ENCODE measurements at regions not wholly inside any gene's neighbourhood (a gene's known extent, or its start where the extent isn't known, plus 50 kb on each side); places are given as distances from the start of the nearest gene placed in this dataset.

GRCh38 chrX:20863649-20864048, 510.6 kb upstream of the CNKSR2 start:
- H3K36me3 ChIP-seq (ENCODE audit: low read depth, low read length): no peaks in the 10 kb centered on the region
- H3K4me1 ChIP-seq (ENCODE audit: insufficient read depth, low read length): no peaks in the 10 kb centered on the region
- DNase-seq (no peak), ATAC-seq (no peak)
- BruUV-seq (replicated peaks): no TSS peak
- no peaks in the 10 kb centered on the region for H3K9me3 ChIP-seq (ENCODE audit: low read length)
- no peak overlapping the region for H3K4me2 ChIP-seq (ENCODE audit: low read length)
- no peaks in the 10 kb centered on the region for H3F3A ChIP-seq (ENCODE audit: low read length, unreplicated experiment)
- TF ChIP-seq CTCF (conservative IDR thresholded peaks at IDR 0.05; ENCODE audit: low read depth, low read length): no peak
- TF ChIP-seq EZH2 (IDR thresholded peaks at IDR 0.05; ENCODE audit: low read length, unreplicated experiment): no peak
- no peak for TF ChIP-seq EZH2phosphoT487 (IDR thresholded peaks at IDR 0.05; ENCODE audit: borderline replicate concordance, low read length)
- no peaks in the 10 kb centered on the region for H4K20me1 ChIP-seq (ENCODE audit: low read length)
- no peaks in the 10 kb centered on the region for H3K9me2 ChIP-seq (replicated peaks; ENCODE audit: low read length)
- intact Hi-C loops (cut with micrococcal nuclease): no loop called here
- ChIA-PET POLR2A (ENCODE audit: unreplicated experiment) (no interaction called here), CTCF (no interaction called here)
- H3K9ac ChIP-seq (ENCODE audit: low read length): no peak overlapping the region
- no peak overlapping the region for H3K27ac ChIP-seq (ENCODE audit: low read length)
- H2AFZ ChIP-seq (ENCODE audit: low read length): no peak overlapping the region
- no peaks in the 10 kb centered on the region for H3K27me3 ChIP-seq (ENCODE audit: low read length)
- H3K4me3 ChIP-seq (ENCODE audit: low read length): no peak overlapping the region
- no peaks in the 10 kb centered on the region for H3K79me2 ChIP-seq (ENCODE audit: low read length)

- intact Hi-C loops (cut with micrococcal nuclease): no loop called here
- H2AFZ ChIP-seq (ENCODE audit: low read length): no peak overlapping the region
- H3K4me3 ChIP-seq (ENCODE audit: low read length): no peak overlapping the region
- DNase-seq: no peak
- ChIA-PET POLR2A (ENCODE audit: unreplicated experiment) (no interaction called here), CTCF (no interaction called here)
- no peak for ATAC-seq
- no peaks in the 10 kb centered on the region for H3K9me2 ChIP-seq (replicated peaks; ENCODE audit: low read length)
- no peaks in the 10 kb centered on the region for H4K20me1 ChIP-seq (ENCODE audit: low read length)
- H3K27me3 ChIP-seq (ENCODE audit: low read length): no peaks in the 10 kb centered on the region
- no peaks in the 10 kb centered on the region for H3K9me3 ChIP-seq (ENCODE audit: low read length)
- no peak overlapping the region for H3K27ac ChIP-seq (ENCODE audit: low read length)
- no peaks in the 10 kb centered on the region for H3K79me2 ChIP-seq (ENCODE audit: low read length)
- BruUV-seq (replicated peaks): no TSS peak
- no peaks in the 10 kb centered on the region for H3K36me3 ChIP-seq (ENCODE audit: low read depth, low read length)
- TF ChIP-seq EZH2 (IDR thresholded peaks at IDR 0.05; ENCODE audit: low read length, unreplicated experiment): no peak
- no peak for TF ChIP-seq CTCF (conservative IDR thresholded peaks at IDR 0.05; ENCODE audit: low read depth, low read length)
- no peak for TF ChIP-seq EZH2phosphoT487 (IDR thresholded peaks at IDR 0.05; ENCODE audit: borderline replicate concordance, low read length)
- no peaks in the 10 kb centered on the region for H3F3A ChIP-seq (ENCODE audit: low read length, unreplicated experiment)
- peaks cover 9% of the 10 kb centered on the region for H3K4me1 ChIP-seq (ENCODE audit: insufficient read depth, low read length)
- H3K4me2 ChIP-seq (ENCODE audit: low read length): no peak overlapping the region
- H3K9ac ChIP-seq (ENCODE audit: low read length): no peak overlapping the region
Observed at GRCh38 chrX:20861113-20861512, 513.1 kb upstream of the CNKSR2 start.

- H3K9me2 ChIP-seq (replicated peaks; ENCODE audit: low read length): no peaks in the 10 kb centered on the region
- H3K9ac ChIP-seq (ENCODE audit: low read length): no peak overlapping the region
- ChIA-PET CTCF (no interaction called here), POLR2A (ENCODE audit: unreplicated experiment) (no interaction called here)
- peaks cover 9% of the 10 kb centered on the region for H3K4me1 ChIP-seq (ENCODE audit: insufficient read depth, low read length)
- DNase-seq (peak; percentile 52), ATAC-seq (no peak)
- no peak overlapping the region for H3K4me3 ChIP-seq (ENCODE audit: low read length)
- no TSS peak for BruUV-seq (replicated peaks)
- intact Hi-C loops (cut with micrococcal nuclease): no loop called here
- no peaks in the 10 kb centered on the region for H4K20me1 ChIP-seq (ENCODE audit: low read length)
- 0 out of 2 replicates have a peak overlapping the region, but pooled peaks have one; percentile 7 for H3K4me2 ChIP-seq (ENCODE audit: low read length)
- no peak overlapping the region for H3K27ac ChIP-seq (ENCODE audit: low read length)
- H3K27me3 ChIP-seq (ENCODE audit: low read length): no peaks in the 10 kb centered on the region
- H3K9me3 ChIP-seq (ENCODE audit: low read length): no peaks in the 10 kb centered on the region
- no peaks in the 10 kb centered on the region for H3K36me3 ChIP-seq (ENCODE audit: low read depth, low read length)
- no peaks in the 10 kb centered on the region for H3F3A ChIP-seq (ENCODE audit: low read length, unreplicated experiment)
- no peak for TF ChIP-seq EZH2 (IDR thresholded peaks at IDR 0.05; ENCODE audit: low read length, unreplicated experiment)
- no peak for TF ChIP-seq CTCF (conservative IDR thresholded peaks at IDR 0.05; ENCODE audit: low read depth, low read length)
- no peak for TF ChIP-seq EZH2phosphoT487 (IDR thresholded peaks at IDR 0.05; ENCODE audit: borderline replicate concordance, low read length)
- H3K79me2 ChIP-seq (ENCODE audit: low read length): no peaks in the 10 kb centered on the region
- H2AFZ ChIP-seq (ENCODE audit: low read length): no peak overlapping the region
Observed at GRCh38 chrX:20857746-20858145, 516.5 kb upstream of the CNKSR2 start.

All from PC-3 (cell line).